ENCODE measurements at regions not wholly inside any gene's neighbourhood (a gene's known extent, or its start where the extent isn't known, plus 50 kb on each side); places are given as distances from the start of the nearest gene placed in this dataset.

DNA sequence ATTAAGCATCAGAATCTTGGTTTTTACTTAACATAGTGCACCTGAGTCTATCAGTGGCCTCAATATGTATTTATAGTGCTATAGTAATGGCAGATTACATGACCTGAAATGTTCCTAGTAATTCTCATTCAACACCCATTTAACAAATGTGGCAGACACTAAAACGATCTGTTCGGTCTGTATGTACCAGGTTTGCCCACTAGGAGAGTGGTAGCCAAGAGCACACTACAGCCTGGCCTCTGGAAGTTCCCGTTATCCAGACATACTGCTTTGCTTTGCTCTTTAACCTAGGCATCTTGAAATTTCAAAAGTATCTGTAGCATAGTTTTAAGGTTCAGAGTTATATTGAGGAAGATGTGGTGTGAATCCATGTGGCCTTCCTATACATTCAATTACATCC lies 395.7 kb upstream of the NRG3 start:
- Histone ChIP-seq H4K91ac (replicated peaks; ENCODE audit: insufficient read length, low read length) (no peak overlapping the region), H3K56ac (replicated peaks; ENCODE audit: insufficient read length, low read depth, low read length) (no peak overlapping the region), H4K20me1 (replicated peaks in 1 of 2; ENCODE audit: control insufficient read depth in 1 of 2, insufficient read depth in 2 of 2, low read length in 2 of 2) (no peaks in the 10 kb centered on the region), H2AK5ac (ENCODE audit: low read depth, low read length) (no peak overlapping the region), H2BK15ac (ENCODE audit: low read length) (no peak overlapping the region), H3K4me3 (ENCODE audit: extremely low read depth in 1 of 4, insufficient read depth in 2 of 4, low read depth in 3 of 4, low read length in 4 of 4) (no peak overlapping the region), H2BK12ac (ENCODE audit: low read depth, low read length) (no peak overlapping the region), H3K27me3 (replicated peaks in 1 of 4; ENCODE audit: control insufficient read depth in 3 of 4, extremely low read depth in 1 of 4, insufficient read depth in 3 of 4, low read length in 3 of 4) (no peaks in the 10 kb centered on the region), H4K8ac (ENCODE audit: extremely low read depth, insufficient read depth, low read length) (no peak overlapping the region), H2BK20ac (ENCODE audit: low read length) (no peak overlapping the region), H3K9ac (replicated peaks in 1 of 4; ENCODE audit: extremely low read depth in 1 of 4, low read depth in 3 of 4, low read length in 3 of 4) (no peak overlapping the region), H3K27ac (ENCODE audit: low read depth, low read length) (no peak overlapping the region), H3K4ac (replicated peaks; ENCODE audit: insufficient read length, low read depth, low read length) (no peak overlapping the region), H3K36me3 (ENCODE audit: control insufficient read depth in 2 of 4, insufficient read depth in 4 of 4, low read length in 3 of 4) (no peaks in the 10 kb centered on the region), H3K23me2 (ENCODE audit: low read depth, low read length) (no peaks in the 10 kb centered on the region; the same call in 1 of the 2 replicates), H3K79me1 (ENCODE audit: low read depth, low read length) (no peaks in the 10 kb centered on the region), H3K4me2 (ENCODE audit: insufficient read depth in 1 of 2, low read depth in 2 of 2, low read length in 2 of 2) (no peak overlapping the region), H3K18ac (ENCODE audit: extremely low read depth, low read length) (no peak overlapping the region), H2AFZ (ENCODE audit: low read length) (no peak overlapping the region), H4K5ac (ENCODE audit: insufficient read length, low read depth, low read length) (no peak overlapping the region), H2BK5ac (ENCODE audit: low read depth, low read length) (no peak overlapping the region), H3K4me1 (replicated peaks in 1 of 4; ENCODE audit: control insufficient read depth in 3 of 4, insufficient read depth in 4 of 4, low read length in 3 of 4) (no peaks in the 10 kb centered on the region), H3K9me3 (ENCODE audit: insufficient read depth in 2 of 2, low read depth in 1 of 2, low read length in 1 of 2) (no peaks in the 10 kb centered on the region), H3K23ac (ENCODE audit: insufficient read length) (no peak overlapping the region), H3K14ac (ENCODE audit: insufficient read length) (no peak overlapping the region), H2BK120ac (replicated peaks; ENCODE audit: low read depth, low read length) (no peak overlapping the region), H3K79me2 (ENCODE audit: control insufficient read depth in 1 of 2, insufficient read depth in 2 of 2, low read length in 2 of 2) (no peaks in the 10 kb centered on the region)
- FAIRE-seq (peak; percentile 39), DNase-seq (ENCODE audit: low read depth in 1 of 2, low spot score in 2 of 2) (no peak)
- ChIA-PET POLR2A (ENCODE audit: partially characterized antibody) (no interaction called here), CTCF (ENCODE audit: partially characterized antibody) (interaction anchor here (0.9 kb wide), 1 partner anchor 9 kb away, joined by 3 read pairs; no protein-coding TSS in a partner anchor)
- TF ChIP-seq, protein P1, sequence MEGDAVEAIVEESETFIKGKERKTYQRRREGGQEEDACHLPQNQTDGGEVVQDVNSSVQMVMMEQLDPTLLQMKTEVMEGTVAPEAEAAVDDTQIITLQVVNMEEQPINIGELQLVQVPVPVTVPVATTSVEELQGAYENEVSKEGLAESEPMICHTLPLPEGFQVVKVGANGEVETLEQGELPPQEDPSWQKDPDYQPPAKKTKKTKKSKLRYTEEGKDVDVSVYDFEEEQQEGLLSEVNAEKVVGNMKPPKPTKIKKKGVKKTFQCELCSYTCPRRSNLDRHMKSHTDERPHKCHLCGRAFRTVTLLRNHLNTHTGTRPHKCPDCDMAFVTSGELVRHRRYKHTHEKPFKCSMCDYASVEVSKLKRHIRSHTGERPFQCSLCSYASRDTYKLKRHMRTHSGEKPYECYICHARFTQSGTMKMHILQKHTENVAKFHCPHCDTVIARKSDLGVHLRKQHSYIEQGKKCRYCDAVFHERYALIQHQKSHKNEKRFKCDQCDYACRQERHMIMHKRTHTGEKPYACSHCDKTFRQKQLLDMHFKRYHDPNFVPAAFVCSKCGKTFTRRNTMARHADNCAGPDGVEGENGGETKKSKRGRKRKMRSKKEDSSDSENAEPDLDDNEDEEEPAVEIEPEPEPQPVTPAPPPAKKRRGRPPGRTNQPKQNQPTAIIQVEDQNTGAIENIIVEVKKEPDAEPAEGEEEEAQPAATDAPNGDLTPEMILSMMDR (IDR thresholded peaks at IDR 0.05; ENCODE audit: control extremely low read depth in 1 of 3, insufficient read depth in 1 of 3, low read depth in 1 of 3, low read length in 3 of 3) = peak; percentile 36 to 56 (median 37)
- TF ChIP-seq RAD21 (IDR thresholded peaks at IDR 0.05 in 1 of 2, conservative IDR thresholded peaks at IDR 0.05 in 1 of 2; ENCODE audit: low read depth in 2 of 2, low read length in 2 of 2) (peak; percentile 37 to 49; a peak in 3 of 4 replicates), CBX8 (IDR thresholded peaks at IDR 0.05; ENCODE audit: borderline replicate concordance, low read depth, low read length) (no peak), HDAC6 (IDR thresholded peaks at IDR 0.05; ENCODE audit: low read depth, low read length) (no peak), GTF2F1 (IDR thresholded peaks at IDR 0.05; ENCODE audit: borderline replicate concordance, low read depth, low read length) (no peak)
- TF ChIP-seq, protein P2, sequence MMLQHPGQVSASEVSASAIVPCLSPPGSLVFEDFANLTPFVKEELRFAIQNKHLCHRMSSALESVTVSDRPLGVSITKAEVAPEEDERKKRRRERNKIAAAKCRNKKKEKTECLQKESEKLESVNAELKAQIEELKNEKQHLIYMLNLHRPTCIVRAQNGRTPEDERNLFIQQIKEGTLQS (IDR thresholded peaks at IDR 0.05; ENCODE audit: insufficient read depth, low read depth, low read length) = no peak
- WGBS, 2 experiments (ENCODE audit: extremely low coverage in 1 of 2, insufficient coverage in 1 of 2, insufficient read length in 1 of 2, insufficient replicate concordance in 2 of 2, low coverage in 1 of 2, low lambda C conversion rate in 2 of 2, missing lambda C conversion rate in 1 of 2) = 86% methylated on average over 3 of the region's 3 CpGs; no CpG with 5 or more reads in 1 of the 2 experiments
